ENCODE measurements at regions not wholly inside any gene's neighbourhood (a gene's known extent, or its start where the extent isn't known, plus 50 kb on each side); places are given as distances from the start of the nearest gene placed in this dataset.

- DNase-seq, result no peak
Measured at GRCh38 chr11:109756521-109756920, 334.5 kb downstream of the C11orf87 start.

DNA sequence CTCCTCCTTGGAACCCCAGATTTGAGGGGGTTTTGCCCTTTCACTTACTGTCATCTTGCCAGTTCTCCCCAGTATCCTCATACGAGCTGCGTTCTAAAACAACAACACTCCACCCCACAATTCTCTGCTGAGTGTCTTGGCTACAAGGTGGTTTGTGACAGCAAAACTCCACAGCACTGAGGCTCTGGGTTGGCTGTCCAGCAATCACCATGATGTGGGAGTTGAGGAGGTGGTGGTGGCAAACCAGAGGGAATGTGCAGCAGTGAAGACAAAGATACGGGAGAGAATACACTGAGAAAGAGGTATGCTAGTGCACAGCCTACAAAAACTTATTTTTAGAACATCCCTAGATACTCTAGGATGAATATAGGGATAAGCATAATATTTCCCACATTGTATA, 335.0 kb downstream of the C11orf87 start:
- DNase-seq, result no peak

DNA sequence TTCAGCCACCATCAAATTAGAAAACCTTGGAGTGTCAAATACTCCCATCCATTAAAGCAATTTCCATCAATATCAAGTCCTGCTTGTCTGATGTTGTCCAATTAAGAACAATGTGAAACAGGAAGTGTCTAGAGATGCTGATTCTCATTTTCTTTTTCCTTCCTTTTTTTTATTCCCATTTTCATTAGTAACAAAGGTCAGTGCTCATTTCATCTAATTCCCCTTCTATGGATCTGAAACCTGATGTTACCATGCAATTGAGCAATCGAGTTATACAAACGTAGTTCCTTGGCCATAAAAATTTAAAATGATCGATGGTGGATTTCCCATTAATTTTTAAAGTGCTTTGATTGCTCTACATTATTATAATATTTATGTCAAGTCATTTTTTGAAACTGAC, 330.6 kb upstream of the ZC3H12C start:
- DNase-seq, result no peak

- no peak for DNase-seq
Measured at GRCh38 chr11:109765709-109766311, 327.4 kb upstream of the ZC3H12C start.

DNA sequence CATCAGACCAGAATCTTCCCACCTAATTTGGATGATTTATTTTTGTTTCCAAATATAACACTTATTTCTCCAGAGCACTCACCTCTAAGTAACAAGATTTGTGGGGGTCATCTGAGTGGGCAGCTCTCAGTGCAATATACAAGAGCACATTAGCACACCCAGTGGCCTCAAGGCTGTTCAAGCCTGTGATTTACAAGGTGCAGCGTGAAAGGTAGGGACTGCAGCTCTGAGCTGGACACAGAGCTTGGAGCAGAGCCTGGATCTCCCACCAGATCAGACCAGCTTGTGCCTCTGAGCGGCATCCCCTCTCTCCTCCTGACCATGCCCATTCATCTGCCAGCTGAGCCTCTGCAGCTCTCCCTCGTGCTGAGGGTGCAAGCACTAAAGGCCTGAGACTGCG, 323.3 kb upstream of the ZC3H12C start:
- no peak for DNase-seq

- no peak for DNase-seq
Measured at GRCh38 chr11:109770323-109770722, 322.9 kb upstream of the ZC3H12C start.

- no peak for DNase-seq
Measured at GRCh38 chr11:109772892-109773291, 320.3 kb upstream of the ZC3H12C start.

DNA sequence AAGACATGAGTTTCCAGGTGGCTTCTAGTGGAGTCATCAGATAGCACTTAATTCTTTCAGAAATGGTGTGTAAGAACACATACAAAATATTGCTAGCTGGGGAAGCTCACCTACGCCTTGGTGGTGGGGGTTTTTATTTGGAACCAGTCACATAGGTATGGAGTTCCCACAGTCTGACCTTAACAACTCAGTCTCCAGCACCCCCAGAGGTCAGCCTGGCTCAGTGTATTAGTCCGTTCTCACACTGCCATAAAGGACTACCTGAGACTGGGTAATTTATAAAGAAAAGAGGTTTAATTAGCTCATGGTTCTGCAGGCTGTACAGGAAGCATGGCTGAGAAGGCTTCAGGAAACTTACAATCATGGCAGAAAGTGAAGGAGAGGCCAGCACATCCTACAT, 317.5 kb upstream of the ZC3H12C start:
- no peak for DNase-seq

GRCh38 chr11:109783014-109783413, 310.2 kb upstream of the ZC3H12C start:
- no peak for DNase-seq

- no peak for DNase-seq
Measured at GRCh38 chr11:109783840-109784239, 309.4 kb upstream of the ZC3H12C start.

- DNase-seq, result no peak
Measured at GRCh38 chr11:109784536-109784935, 308.7 kb upstream of the ZC3H12C start.

DNA sequence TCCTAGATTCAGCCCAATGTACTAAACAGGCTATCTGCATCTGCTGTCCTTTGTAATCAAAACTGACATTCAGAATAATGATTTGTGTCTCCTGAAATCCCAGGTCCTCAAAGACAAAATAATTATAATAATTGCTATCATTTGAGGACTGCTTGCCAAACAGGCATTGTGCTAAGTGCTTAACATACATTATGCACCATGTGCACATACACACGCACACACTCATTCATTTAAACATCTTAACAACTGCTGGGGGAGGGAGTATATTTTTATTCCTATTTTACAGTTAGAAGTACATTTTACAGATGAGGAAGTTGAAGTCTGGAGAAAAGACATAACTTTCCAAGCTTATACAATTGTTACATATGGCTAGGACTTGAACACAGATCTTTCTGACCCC, 308.0 kb upstream of the ZC3H12C start:
- DNase-seq, result no peak

GRCh38 chr11:109785714-109786113, 307.5 kb upstream of the ZC3H12C start:
- no peak for DNase-seq

DNA sequence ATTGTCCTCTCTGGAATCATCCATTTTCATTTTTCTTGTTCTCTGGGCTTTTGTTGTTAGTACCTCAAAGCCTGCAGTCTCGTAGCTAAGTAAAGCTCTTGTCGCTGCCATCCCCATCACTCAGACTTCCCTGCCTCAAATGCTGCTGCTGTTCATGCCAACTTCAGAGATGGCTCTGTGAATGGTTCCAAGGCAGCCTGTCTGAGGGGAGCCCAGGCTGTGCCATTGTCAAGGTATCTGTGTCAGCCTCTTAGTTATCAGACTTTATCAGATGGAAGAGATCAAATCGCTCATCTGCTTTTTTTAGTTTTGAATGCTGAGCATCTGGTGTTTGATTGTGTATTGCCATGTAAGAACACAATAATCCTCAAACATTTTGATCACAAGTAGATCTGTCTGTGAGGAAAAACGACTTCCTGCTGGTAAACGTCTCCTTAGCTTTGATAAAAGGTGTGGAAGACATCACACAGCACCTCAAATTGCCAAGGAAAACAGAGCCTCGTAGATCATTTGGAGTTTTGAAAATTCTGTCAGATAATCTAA, 304.2 kb upstream of the ZC3H12C start:
- DNase-seq, result no peak

GRCh38 chr11:109789901-109790300, 303.3 kb upstream of the ZC3H12C start:
- no peak for DNase-seq

DNA sequence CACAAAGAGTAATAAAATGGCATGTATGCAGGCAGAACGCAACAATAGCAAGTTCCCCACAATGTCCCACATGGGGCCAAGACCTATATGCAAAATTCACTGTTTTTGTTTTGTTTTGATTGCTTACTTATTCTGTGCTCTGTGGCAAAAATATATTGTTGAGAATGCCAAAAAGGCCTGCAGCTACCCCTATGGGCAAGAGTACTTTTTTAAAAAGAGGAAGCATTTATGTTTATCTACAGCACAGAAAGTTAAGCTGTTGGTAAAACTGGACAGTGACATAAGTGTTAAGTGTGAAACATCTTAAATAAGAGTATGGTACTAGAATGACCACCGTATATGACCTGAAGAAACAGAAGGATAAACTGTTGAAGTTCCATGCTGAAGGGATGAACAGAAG, 301.9 kb upstream of the ZC3H12C start:
- DNase-seq, result no peak

- DNase-seq, result no peak
Measured at GRCh38 chr11:109794501-109794900, 298.7 kb upstream of the ZC3H12C start.

DNA sequence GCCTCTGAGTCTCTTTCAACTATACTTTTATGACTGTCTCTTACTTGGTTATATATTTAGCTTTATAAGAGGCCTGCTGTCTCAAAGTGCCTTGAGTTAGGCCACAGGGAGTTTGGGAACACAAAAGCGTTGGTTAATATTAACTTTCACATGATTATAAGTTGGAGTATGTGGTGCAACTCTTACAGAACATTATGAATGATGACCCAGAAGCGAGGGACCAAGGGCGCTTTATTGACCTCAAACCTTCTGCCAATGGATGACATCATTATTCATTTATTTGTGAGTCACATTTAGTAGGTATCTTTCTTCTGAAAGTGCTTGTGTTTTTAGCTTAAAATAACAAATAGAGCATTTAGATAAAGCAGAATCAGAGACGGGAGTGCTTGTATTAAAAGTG, 298.0 kb upstream of the ZC3H12C start:
- DNase-seq, result no peak

- no peak for DNase-seq
Measured at GRCh38 chr11:109796253-109796652, 296.9 kb upstream of the ZC3H12C start.

GRCh38 chr11:109798521-109798920, 294.7 kb upstream of the ZC3H12C start:
- no peak for DNase-seq

GRCh38 chr11:109799604-109800003, 293.6 kb upstream of the ZC3H12C start:
- no peak for DNase-seq

- no peak for DNase-seq
Measured at GRCh38 chr11:109804911-109805310, 288.3 kb upstream of the ZC3H12C start.

DNA sequence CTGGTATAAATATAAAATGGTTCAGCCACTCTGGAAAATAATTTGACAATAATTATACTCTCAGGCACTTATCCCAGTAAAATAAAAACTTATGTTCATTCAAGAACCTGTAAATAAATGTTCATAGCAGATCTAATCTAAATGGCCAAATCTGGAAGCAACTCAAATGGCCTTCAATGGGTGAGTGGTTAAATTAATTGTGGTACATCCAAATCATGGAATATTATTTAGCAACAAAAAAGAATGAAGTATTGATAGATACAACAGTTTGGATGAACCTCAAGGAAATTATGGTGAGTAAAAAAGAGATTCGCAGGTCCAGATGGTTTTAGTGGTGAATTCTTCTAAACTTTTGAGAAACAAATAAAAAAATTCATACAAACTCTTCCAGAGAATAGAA, 287.0 kb upstream of the ZC3H12C start:
- no peak for DNase-seq

DNA sequence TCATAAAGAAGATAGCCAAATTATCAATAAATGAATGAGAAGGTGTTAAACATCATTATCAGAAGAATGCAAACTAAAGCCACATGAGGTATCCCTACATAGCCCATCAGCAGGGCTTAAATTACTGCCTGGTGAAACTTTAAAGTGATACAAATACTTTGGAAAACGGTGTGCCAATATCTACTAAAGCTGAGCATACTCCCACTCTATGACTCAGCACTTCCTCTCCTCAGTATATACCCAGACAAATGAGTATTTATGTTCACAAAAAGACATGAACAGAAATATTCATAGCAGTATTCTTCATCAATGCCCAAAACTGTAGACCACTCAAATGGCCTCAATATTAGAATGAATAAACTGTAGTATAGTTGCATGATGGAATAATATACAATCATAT, 284.6 kb upstream of the ZC3H12C start:
- DNase-seq, result no peak

- DNase-seq, result no peak
Measured at GRCh38 chr11:109814824-109815223, 278.4 kb upstream of the ZC3H12C start.

All from CD4-positive, alpha-beta T cell treated with Interleukin-4 for 4 hours (primary cell).